ENCODE measurements at regions not wholly inside any gene's neighbourhood (a gene's known extent, or its start where the extent isn't known, plus 50 kb on each side); places are given as distances from the start of the nearest gene placed in this dataset.

- TF ChIP-seq, protein P1, sequence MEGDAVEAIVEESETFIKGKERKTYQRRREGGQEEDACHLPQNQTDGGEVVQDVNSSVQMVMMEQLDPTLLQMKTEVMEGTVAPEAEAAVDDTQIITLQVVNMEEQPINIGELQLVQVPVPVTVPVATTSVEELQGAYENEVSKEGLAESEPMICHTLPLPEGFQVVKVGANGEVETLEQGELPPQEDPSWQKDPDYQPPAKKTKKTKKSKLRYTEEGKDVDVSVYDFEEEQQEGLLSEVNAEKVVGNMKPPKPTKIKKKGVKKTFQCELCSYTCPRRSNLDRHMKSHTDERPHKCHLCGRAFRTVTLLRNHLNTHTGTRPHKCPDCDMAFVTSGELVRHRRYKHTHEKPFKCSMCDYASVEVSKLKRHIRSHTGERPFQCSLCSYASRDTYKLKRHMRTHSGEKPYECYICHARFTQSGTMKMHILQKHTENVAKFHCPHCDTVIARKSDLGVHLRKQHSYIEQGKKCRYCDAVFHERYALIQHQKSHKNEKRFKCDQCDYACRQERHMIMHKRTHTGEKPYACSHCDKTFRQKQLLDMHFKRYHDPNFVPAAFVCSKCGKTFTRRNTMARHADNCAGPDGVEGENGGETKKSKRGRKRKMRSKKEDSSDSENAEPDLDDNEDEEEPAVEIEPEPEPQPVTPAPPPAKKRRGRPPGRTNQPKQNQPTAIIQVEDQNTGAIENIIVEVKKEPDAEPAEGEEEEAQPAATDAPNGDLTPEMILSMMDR (IDR thresholded peaks at IDR 0.05; ENCODE audit: borderline replicate concordance, extremely low read depth, low read length, poor library complexity, severe bottlenecking), result no peak
- TF ChIP-seq EZH2 (IDR thresholded peaks at IDR 0.05; ENCODE audit: borderline replicate concordance, low read depth, low read length, severe bottlenecking), result no peak
Observed at GRCh38 chr6:165970001-165970400, 197.7 kb downstream of the TBXT start.

Measured in DND-41 (cell line).